NCI-H82 treated with DMSO at 0.1 percent for 48 hours (cell line): ENCODE measurements at regions not wholly inside any gene's neighbourhood (a gene's known extent, or its start where the extent isn't known, plus 50 kb on each side); places are given as distances from the start of the nearest gene placed in this dataset.
"Not testable (repeated sequence)": the region's sequence is repeated elsewhere in the genome, so short reads cannot be mapped to it uniquely, and the experiment has no call there.

Experiments
- DNase-seq: peaks from one replicate; lab custom pipeline; 2025; ENCODE audit not compliant: unreplicated experiment; lab: John Stamatoyannopoulos, UW

GRCh38 chr5:118303296-118303695 is 685.1 kb downstream of the DTWD2 start:
- DNase-seq: no peak

GRCh38 chr5:118302786-118303185 is 685.6 kb downstream of the DTWD2 start:
- no peak for DNase-seq

- no peak for DNase-seq
Observed at GRCh38 chr5:118301696-118302095, 686.7 kb downstream of the DTWD2 start.

DNA sequence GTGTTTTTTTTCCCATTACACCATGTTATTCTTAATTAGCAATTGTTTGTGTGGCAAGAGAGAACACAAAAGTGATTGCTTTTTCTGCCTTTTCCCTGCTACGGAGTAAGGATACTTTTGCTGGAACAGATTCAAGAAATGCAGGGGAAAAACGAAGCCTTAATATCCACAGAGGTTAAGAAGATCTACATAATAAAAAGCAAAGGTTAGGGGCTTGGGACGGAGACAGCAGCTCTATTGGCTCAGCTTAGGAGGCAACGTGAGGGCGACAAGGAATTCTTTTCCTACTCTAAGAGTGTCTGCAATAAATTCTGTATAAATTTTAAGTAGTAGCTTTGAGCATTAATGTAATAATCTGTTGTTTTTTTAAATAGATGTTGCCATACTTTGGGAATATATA is 693.3 kb downstream of the DTWD2 start:
- DNase-seq: no peak

- DNase-seq: no peak
Observed at GRCh38 chr5:118293378-118293777, 695.0 kb downstream of the DTWD2 start.

DNA sequence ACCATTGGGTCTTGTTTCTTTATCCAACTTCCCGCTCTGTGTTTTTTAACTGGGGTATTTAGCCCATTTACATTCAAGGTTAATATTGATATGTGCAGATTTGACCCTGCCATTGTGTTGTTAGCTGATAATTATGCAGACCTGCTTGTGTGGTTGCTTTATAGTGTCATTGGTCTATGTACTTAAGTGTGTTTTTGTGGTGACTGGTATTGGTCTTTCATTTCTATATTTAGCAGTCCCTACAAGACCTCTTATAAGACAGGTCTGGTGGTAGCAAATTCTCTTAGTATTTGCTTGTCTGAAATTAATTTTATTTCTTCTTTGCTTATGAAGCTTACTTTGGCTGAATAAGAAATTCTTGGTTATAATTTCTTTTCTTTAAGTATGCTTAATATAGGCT is 698.1 kb downstream of the DTWD2 start:
- no peak for DNase-seq

DNA sequence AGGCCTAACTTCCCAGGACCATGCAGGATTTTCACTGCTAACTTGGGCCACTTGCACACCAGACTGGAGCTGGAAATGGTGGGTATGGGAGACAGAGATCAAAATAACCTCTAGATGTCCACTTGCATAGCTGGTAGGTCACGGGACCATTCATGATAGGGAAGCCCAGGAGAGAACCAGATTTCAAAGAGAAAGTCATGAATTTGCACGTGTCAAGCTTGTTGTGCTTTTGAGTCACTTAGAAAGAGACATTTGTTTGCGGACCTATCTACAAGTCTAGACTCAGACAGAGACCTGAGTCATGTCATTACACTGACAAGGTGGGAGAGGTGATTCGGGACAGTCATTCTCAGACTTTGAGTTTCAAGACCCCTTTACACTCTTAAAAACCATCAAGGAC is 704.1 kb downstream of the DTWD2 start:
- DNase-seq: not testable (repeated sequence)

DNA sequence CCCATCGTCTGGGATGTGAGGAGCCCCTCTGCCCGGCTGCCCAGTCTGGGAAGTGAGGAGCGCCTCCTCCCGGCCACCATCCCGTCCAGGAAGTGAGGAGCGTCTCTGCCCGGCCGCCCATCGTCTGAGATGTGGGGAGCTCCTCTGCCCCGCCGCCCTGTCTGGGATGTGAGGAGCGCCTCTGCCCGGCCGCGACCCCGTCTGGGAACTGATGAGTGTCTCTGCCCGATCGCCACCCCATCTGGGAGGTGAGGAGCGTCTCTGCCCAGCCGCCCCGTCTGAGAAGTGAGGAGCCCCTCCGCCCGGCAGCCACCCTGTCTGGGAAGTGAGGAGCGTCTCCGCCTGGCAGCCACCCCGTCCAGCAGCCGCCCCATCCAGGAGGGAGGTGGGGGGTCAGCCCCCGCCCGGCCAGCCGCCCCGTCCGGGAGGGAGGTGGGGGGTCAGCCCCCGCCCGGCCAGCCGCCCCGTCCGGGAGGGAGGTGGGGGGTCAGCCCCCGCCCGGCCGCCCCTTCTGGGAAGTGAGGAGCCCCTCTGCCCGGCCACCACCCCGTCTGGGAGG is 705.8 kb downstream of the DTWD2 start:
- DNase-seq: not testable (repeated sequence)

DNA sequence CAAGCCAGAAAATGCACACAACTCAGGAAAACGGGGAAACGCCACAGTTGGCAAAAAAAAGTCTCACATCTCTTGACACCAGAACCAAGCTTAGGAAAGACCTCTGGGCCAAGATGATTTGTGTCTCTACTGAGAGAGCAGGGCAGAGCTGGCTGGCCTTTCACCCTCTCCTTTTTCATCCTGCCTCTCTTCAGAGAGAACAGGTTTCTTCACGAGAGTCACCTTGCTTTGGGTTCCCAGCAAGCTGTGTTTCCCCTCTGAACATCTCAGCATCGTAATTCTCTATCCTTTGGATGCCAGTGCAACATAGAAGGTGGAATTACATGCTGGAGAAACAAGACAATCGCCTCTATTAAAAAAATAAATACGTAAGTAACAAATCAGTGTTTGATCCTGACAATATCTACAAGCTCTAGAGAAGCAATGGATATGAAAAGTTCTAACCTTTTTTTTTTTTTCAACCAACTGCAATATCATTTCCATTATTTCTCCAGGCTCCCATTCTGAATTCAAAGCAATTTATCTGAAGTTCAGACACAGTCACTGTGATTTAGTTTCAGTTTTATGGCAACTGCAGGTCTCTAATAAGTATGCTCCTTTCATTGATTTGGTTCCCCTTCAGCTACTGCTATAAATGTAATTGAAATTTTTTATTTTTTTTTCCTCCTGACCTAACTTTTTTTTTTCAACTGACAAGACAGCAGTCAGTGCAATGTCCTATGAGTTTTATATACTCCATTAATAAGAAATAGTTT is 708.6 kb downstream of the DTWD2 start:
- no peak for DNase-seq

GRCh38 chr5:118270526-118270925 is 717.8 kb downstream of the DTWD2 start:
- no peak for DNase-seq

DNA sequence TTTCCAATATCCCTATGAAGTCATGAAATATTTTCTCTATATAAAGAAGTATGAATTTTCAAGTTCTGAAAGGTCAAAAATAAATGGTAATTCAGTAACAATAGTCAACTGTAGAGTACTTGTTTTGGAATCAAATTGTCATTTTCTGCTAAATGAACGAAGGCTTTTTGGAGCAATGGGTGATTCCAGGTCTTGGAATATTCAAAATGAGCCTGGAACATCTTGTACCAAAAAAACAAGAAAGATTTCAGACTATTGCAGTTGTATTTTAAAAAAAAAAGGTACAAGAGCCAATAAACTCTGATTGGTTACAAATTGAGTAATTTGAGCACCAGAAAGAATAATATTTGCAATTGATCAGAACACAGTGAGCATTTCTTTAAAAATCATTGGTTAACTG is 730.1 kb downstream of the DTWD2 start:
- DNase-seq: no peak

GRCh38 chr5:118257066-118257465 is 731.3 kb downstream of the DTWD2 start:
- DNase-seq: no peak

DNA sequence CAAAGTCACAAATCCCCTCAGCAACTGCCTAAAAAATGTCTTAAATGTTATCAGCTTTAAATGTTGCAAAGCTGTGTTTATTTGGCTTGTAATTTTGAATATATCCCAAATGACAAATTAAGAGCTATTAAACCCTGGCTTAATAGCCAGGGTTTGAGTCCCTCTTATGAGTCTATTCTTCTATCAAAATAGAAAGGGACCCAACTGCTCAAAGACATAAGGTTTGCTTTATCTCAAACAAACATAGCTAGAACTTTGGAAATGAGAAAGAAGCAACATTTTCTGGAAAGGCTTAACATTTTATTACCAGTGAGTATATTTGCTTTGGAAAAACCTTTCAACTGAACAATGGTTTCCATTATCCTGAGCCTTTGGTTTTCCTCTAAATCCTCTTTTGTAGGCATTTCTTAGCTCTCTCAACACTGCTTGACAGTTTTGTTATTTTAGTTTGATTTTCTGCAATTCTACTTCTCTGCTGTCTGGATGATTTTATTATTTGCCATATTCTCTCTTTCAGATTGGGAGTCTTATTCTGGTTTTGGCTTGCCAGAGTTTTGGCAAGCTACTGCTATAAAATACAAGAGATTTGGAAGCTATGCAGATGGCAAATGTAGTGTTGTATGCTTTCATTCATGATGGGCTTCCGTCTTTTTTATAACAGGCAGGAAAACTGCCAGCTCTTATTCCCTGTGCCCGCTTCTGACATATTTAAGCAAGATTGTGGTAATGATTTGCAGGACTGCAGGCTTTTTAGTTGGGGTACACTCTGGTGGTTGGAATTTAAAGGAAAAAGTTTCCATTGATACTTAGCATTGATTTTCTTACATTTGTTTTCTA is 734.9 kb downstream of the DTWD2 start:
- no peak for DNase-seq

- DNase-seq: no peak
Observed at GRCh38 chr5:118249386-118249785, 739.0 kb downstream of the DTWD2 start.

GRCh38 chr5:118247458-118247857 is 740.9 kb downstream of the DTWD2 start:
- DNase-seq: no peak

- no peak for DNase-seq
Observed at GRCh38 chr5:118243613-118244012, 744.7 kb downstream of the DTWD2 start.

- no peak for DNase-seq
Observed at GRCh38 chr5:118243068-118243467, 745.3 kb downstream of the DTWD2 start.

DNA sequence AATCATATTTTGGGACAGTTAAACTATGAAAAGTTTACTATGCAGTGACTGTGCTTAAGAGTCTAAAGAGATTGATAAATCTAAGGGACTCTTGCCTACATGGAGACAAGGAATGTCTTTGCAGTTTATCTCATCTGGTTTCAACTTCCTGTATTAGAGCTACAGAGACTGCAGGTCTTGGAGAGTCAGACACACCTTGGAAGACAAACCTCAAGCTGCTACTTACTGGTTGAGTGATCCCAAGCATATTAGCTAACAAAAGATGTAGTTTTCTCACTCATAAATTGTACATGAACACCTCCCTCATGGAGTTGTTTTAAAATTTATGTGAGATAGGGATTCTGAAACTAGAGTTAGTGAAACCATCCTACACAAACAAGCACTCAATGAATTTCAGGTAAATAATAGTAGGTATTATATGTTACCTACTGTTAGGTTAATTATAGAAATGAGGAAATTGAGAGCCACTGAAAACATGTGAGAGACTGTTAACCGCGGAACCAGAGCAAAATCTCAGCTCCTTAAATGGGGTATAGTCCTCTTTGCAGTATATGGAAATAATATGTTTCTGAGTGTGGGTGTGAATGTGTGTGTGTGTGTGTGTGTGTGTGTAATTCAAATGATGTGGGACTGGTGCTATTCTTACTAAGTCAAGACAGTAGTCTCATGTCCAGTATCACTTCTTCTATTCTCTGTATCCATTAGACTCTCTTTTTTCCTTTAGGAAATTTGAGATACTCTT is 752.1 kb downstream of the DTWD2 start:
- DNase-seq: no peak

- no peak for DNase-seq
Observed at GRCh38 chr5:118233606-118234005, 754.7 kb downstream of the DTWD2 start.

GRCh38 chr5:118228489-118228888 is 759.9 kb downstream of the DTWD2 start:
- no peak for DNase-seq

- DNase-seq: no peak
Observed at GRCh38 chr5:118224546-118224945, 763.8 kb downstream of the DTWD2 start.
